ENCODE measurements at regions not wholly inside any gene's neighbourhood (a gene's known extent, or its start where the extent isn't known, plus 50 kb on each side); places are given as distances from the start of the nearest gene placed in this dataset.

DNA sequence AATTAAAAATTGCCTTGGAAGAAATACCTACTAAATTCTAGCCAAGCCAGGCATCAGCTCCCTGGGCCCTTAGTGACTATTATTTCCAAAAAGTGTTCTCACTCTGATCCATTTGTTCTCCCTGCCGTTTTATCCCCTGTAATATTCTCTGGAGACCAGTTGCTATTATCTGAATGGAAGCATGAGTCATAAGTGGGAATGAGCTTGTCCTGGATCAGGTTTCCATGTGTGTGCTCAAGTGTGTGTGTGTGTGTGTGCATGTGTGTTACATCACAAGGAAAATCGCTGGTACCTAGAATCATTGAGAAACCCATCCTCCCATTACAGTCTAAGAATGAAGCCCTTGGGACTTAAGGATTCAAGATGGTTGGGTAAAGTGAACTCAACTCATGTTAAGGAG lies 130.3 kb upstream of the CXCR4 start:
- TF ChIP-seq, protein P1, sequence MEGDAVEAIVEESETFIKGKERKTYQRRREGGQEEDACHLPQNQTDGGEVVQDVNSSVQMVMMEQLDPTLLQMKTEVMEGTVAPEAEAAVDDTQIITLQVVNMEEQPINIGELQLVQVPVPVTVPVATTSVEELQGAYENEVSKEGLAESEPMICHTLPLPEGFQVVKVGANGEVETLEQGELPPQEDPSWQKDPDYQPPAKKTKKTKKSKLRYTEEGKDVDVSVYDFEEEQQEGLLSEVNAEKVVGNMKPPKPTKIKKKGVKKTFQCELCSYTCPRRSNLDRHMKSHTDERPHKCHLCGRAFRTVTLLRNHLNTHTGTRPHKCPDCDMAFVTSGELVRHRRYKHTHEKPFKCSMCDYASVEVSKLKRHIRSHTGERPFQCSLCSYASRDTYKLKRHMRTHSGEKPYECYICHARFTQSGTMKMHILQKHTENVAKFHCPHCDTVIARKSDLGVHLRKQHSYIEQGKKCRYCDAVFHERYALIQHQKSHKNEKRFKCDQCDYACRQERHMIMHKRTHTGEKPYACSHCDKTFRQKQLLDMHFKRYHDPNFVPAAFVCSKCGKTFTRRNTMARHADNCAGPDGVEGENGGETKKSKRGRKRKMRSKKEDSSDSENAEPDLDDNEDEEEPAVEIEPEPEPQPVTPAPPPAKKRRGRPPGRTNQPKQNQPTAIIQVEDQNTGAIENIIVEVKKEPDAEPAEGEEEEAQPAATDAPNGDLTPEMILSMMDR (IDR thresholded peaks at IDR 0.05; ENCODE audit: low read length) = no peak
- TF ChIP-seq EZH2 (IDR thresholded peaks at IDR 0.05; ENCODE audit: borderline replicate concordance, low read length) = no peak
